ENCODE measurements at regions not wholly inside any gene's neighbourhood (a gene's known extent, or its start where the extent isn't known, plus 50 kb on each side); places are given as distances from the start of the nearest gene placed in this dataset.

- no peak for DNase-seq (ENCODE audit: low read depth)
These were observed 102.0 kb upstream of the ARID2 start for GRCh38 chr12:45627407-45628069.

- no peak for DNase-seq (ENCODE audit: low read depth)
These were observed 100.2 kb upstream of the ARID2 start for GRCh38 chr12:45629292-45629691.

DNA sequence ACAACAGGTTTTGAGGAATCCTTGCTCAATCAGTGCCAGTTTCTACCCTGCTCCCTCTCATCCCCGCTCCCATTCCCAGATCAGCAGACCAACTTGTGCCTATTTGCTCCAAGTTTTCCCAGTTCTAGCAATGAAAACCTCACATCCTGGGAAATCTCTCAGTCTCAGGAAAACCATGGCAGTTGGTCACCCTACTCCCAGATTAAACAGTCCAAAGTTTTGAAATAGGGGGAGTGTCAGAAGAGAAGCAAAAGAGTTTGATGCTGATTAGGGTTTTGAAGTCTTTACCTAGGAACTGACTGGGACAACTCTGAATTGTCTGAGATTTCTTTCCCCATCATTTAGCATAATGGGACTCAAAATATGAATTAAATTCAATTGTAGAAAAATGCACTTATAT, 95.8 kb upstream of the ARID2 start:
- no peak for DNase-seq (ENCODE audit: low read depth)

DNA sequence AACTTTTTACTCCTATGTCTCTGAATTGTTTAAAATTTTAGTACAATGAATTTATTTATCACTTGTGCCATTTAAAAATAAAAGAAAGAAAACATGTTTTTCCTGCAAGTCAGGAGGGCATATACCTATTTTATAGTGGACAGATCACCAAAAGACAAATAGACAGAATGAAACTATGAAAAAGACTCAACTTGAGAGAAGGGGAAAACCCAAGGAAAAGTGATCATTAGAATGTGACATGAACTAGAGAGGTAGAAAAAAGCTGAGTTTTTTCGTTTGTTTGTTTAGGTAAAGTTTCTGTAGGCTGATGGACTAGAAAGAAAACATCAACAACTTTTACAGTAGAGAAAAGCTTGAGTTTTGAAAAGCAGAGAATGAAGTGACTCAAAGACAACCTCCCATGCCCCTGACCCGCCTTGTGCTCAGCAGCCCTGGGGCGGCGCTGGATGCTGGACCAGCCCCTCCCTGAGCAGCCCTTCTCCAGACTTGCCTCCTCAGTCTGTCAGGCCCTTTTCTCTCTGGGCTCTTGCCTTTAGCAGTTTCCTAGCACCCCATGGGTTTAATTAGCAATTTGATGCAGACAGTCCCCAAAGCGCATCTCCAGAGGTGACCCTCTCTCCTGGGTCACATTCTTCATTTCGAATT, 95.1 kb upstream of the ARID2 start:
- no peak for DNase-seq (ENCODE audit: low read depth)

DNA sequence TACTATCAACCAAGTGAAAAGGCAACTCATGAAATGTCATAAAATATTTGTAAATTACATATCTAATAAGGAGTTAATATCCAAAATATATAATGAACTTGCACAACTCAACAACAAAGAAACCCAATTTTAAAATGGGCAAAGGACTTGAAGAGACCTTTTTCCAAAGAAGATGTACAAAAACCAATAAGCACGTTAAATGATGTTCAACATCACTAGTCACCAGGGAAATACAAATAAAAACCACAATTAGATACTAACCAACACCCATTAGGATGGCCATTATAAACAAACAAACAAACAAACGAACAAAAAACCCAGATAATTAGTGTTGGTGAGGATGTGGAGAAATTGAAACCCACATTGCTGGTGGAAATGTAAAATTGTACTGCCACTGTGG, 92.3 kb upstream of the ARID2 start:
- no peak for DNase-seq (ENCODE audit: low read depth)

DNA sequence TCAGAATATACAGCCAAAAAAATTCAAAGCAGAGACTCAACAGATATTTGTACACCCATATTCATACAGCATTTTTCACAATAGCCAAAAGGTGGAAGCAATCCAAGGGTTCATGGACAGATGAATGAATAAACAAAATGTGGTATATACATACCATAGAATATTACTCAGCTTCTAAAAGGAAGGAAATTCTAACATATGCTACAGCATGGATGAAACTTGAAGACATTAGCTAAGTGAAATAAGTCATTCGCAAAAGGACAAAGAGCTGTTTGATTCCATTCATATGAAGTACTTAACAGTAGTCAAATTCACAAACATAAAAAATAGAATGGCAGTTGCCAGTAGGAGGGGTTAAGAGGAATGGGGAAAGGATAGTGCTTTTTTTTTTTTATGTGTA, 91.8 kb upstream of the ARID2 start:
- no peak for DNase-seq (ENCODE audit: low read depth)

DNA sequence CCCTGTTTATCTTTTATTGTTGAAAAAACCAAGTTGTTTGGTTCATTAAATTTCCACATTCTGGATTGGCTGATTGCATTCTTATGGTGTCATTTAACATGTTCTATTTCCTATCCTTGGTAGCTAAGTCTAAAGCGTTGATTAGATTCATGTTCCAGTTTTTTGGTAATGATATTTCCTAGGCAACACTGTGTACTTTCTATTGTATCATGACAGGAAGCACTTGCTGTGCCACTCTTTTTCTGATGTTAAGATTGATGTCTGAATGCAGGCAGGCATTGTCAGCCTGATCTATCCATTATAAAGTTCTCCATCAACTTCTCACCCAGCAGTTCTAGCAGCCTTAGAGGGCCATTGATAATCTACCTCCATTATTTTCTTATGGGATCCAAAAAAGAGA, 91.1 kb upstream of the ARID2 start:
- no peak for DNase-seq (ENCODE audit: low read depth)

GRCh38 chr12:45644541-45644940, 85.0 kb upstream of the ARID2 start:
- DNase-seq (ENCODE audit: low read depth) = no peak

- no peak for DNase-seq (ENCODE audit: low read depth)
These were observed 82.5 kb upstream of the ARID2 start for GRCh38 chr12:45646851-45647581.

DNA sequence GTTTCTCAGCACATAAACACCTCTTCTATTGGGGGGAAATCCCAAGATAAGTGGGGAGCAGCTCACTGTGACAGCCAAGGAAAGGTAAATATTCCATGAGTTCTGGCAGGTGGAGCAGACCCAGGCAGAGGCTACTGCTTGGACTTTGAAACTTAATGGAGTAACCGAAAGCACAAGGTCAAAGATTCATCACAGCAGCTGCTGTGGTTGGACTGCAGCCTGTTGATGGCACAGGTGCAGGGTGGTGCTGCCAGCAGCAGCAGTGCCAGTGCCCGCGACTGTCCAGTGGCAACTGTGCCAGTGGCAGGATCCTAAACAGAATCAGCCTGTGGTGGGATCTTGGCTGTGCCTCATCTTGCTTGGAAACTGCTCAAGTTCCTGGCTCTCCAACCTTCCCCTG, 81.4 kb upstream of the ARID2 start:
- DNase-seq (ENCODE audit: low read depth) = no peak

GRCh38 chr12:45651029-45651428, 78.5 kb upstream of the ARID2 start:
- DNase-seq (ENCODE audit: low read depth) = no peak

- no peak for DNase-seq (ENCODE audit: low read depth)
These were observed 75.4 kb upstream of the ARID2 start for GRCh38 chr12:45654002-45654665.

- DNase-seq (ENCODE audit: low read depth) = peak; percentile 17
These were observed 74.3 kb upstream of the ARID2 start for GRCh38 chr12:45655186-45655585.

DNA sequence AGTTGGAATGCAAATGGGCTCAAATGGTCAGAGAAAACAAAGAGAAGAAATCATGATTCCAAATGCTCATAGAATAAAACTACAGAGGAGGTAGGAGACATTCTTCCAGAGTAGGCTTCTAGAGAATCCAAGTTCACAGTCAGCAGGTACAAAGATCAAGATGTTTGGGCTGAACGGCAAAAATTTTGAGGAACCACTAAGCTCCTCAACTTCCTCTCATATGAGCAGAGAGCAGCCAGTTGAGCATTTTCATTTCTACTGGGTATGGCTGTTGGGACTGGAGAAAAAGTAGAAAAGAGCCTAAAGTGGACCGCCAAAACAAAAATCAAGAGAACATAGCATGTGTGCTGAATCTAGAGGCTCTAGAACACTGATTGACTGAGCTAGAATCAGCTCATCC, 73.8 kb upstream of the ARID2 start:
- no peak for DNase-seq (ENCODE audit: low read depth)

- no peak for DNase-seq (ENCODE audit: low read depth)
These were observed 71.5 kb upstream of the ARID2 start for GRCh38 chr12:45658020-45658419.

GRCh38 chr12:45660330-45660729, 69.2 kb upstream of the ARID2 start:
- no peak for DNase-seq (ENCODE audit: low read depth)

GRCh38 chr12:45663455-45663854, 66.1 kb upstream of the ARID2 start:
- DNase-seq (ENCODE audit: low read depth) = no peak

DNA sequence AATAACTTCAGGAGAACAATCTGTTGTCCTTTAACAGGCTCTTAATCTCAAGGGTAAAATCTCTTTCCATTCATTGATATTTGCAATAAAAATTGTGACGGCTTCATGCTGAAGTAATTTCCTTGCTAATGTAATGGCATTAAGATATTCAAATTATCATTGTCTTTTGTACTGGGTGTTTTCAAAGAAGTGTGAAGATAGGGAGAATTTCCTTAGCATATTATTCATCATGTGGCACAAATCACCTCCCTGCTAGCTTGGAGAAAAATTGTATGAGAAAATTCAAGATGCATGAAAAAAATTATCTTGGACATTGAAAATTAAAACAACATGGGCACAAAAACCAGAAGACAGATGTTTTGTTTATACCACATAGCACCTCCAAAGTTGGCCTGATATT, 63.6 kb upstream of the ARID2 start:
- no peak for DNase-seq (ENCODE audit: low read depth)

DNA sequence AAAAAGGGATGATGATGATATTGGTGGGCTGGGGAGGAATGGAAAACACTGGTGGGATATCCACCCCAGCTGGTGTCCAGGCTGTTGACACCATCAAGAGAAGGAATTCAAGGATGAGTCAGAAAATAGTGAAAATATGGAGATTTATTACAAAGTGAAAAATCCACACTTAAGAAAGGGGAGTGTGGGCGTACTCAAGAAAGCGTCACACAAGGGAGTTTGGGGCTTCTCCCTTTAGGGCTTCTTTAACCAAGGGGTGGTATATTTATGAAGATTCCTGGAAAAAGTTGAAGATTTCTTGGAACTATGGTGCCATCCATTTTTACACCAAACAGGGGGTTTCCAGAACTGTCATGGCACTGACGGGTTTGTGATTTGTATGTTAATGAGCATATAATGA, 63.1 kb upstream of the ARID2 start:
- no peak for DNase-seq (ENCODE audit: low read depth)

- DNase-seq (ENCODE audit: low read depth) = no peak
These were observed 62.7 kb upstream of the ARID2 start for GRCh38 chr12:45666816-45667215.

GRCh38 chr12:45667761-45668160, 61.7 kb upstream of the ARID2 start:
- no peak for DNase-seq (ENCODE audit: low read depth)

DNA sequence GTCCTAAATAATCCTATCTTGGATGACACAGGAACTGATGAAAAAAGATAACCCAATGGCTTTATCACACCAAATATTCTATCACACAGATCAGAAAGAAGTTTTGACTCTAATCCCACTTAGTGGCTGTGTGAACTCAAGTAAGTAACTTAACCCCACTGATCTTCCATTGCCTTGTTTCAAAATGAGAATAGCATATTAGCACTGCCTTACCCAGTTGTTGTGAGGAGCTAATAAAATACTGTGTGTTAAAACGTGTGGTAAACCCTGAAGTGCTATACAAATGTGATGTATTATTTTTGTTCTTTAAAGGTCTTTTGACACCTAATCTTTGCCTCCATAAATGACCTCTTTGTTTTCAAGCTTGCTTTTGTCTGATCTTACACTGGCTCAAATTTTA, 60.9 kb upstream of the ARID2 start:
- DNase-seq (ENCODE audit: low read depth) = no peak

DNA sequence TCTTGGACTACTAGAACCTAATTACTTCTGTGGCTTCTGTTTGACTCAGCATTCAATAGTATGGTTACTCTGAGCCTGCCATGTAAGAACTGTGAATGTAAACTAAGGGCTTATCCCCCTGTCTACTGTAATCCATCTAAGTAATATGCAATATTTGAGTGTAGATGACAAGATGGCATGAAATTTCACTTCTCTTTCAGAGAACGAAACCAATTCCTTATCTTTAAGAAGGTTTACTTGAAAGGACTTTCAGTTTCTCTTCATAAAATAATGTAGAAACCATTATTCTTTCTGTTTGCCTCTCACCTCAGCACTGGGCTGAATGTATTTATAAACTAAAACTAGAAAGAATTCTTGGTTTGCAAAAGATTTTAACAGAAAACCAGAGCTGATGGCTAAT, 60.4 kb upstream of the ARID2 start:
- DNase-seq (ENCODE audit: low read depth) = no peak

Data from activated T-helper 9 cell treated with anti-CD3 and anti-CD28 coated beads, Interleukin-2, amount 50 U/mL, for 16 hours (primary cell).